ENCODE measurements at regions not wholly inside any gene's neighbourhood (a gene's known extent, or its start where the extent isn't known, plus 50 kb on each side); places are given as distances from the start of the nearest gene placed in this dataset.

DNA sequence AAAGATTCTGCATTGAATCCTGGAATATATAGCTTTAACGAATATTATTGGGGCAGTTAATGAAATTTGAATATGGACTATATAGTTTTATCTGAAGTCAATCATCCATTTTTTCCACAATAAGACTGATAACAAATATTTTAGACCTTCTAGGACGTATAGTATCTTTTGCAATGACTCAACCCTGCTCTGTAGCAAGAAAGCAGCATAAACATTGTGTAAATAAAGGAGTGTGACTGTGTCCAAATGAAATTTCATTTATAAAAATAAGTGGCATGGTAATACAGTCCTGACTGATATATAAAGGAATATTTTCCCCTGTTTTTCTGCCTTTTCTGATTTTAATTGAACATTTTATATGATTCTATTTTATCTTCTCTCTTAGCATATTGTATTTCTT, 947.7 kb upstream of the SLIT2 start:
- TF ChIP-seq POLR2A (IDR thresholded peaks at IDR 0.05) (no peak), POLR2AphosphoS5 (IDR thresholded peaks at IDR 0.05) (no peak)
- TF ChIP-seq, protein P1, sequence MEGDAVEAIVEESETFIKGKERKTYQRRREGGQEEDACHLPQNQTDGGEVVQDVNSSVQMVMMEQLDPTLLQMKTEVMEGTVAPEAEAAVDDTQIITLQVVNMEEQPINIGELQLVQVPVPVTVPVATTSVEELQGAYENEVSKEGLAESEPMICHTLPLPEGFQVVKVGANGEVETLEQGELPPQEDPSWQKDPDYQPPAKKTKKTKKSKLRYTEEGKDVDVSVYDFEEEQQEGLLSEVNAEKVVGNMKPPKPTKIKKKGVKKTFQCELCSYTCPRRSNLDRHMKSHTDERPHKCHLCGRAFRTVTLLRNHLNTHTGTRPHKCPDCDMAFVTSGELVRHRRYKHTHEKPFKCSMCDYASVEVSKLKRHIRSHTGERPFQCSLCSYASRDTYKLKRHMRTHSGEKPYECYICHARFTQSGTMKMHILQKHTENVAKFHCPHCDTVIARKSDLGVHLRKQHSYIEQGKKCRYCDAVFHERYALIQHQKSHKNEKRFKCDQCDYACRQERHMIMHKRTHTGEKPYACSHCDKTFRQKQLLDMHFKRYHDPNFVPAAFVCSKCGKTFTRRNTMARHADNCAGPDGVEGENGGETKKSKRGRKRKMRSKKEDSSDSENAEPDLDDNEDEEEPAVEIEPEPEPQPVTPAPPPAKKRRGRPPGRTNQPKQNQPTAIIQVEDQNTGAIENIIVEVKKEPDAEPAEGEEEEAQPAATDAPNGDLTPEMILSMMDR (IDR thresholded peaks at IDR 0.05 in 8 of 11, conservative IDR thresholded peaks at IDR 0.05 in 3 of 11), result no peak
